HUES6 (cell line): ENCODE measurements at regions not wholly inside any gene's neighbourhood (a gene's known extent, or its start where the extent isn't known, plus 50 kb on each side); places are given as distances from the start of the nearest gene placed in this dataset.

ENCODE experiments used
- H3K27ac ChIP-seq: 2 replicates; pipeline ENCODE4 v1.7.0; 2013; ENCODE audit warnings: low read depth, mild to moderate bottlenecking, low read length, inconsistent platforms
- H3K27me3 ChIP-seq: 2 replicates; pipeline ENCODE4 v1.6.1; 2013; ENCODE audit warnings: low read length; ENCODE audit not compliant: control insufficient read depth, insufficient read depth
- H3K36me3 ChIP-seq: 2 replicates; pipeline ENCODE4 v1.6.1; 2013; ENCODE audit warnings: low read length; ENCODE audit not compliant: control insufficient read depth, insufficient read depth
- H3K4me1 ChIP-seq: 2 replicates; pipeline ENCODE4 v1.6.1; 2013; ENCODE audit warnings: low read length; ENCODE audit not compliant: control insufficient read depth, insufficient read depth
- H3K4me3 ChIP-seq: 2 replicates; pipeline ENCODE4 v1.5.1; 2013; ENCODE audit warnings: low read depth, low read length
- H3K9ac ChIP-seq: one replicate; pipeline ENCODE4 v1.6.1; 2013; ENCODE audit warnings: mild to moderate bottlenecking, low read length
- H3K9me3 ChIP-seq: 2 replicates; pipeline ENCODE4 v1.6.1; 2013; ENCODE audit warnings: low read depth, low read length; ENCODE audit not compliant: control insufficient read depth, insufficient read depth

DNA sequence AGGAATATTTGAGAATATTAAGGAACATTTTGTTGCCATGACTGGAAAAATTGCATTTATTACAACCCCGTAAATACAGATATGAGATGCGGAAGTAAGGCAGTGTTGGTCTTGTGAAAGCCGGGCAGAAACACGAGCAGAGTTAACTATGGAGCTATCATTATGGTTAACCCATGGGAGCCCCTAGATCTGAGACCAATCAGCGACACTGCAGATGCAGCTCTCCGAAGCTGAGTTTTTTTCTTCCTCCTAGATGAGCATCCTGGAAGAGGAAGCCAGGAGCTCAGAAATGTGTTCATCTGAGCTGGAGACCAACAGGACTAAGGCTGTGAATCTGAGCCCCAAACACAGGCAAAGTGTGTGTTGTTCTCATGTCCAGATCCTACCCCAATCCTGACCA is 123.0 kb upstream of the KL start:
- Histone ChIP-seq H3K27me3 (no peaks in the 10 kb centered on the region), H3K9ac (no peak overlapping the region), H3K4me3 (no peak overlapping the region), H3K9me3 (no peaks in the 10 kb centered on the region), H3K27ac (no peak overlapping the region), H3K36me3 (no peaks in the 10 kb centered on the region), H3K4me1 (no peaks in the 10 kb centered on the region)

DNA sequence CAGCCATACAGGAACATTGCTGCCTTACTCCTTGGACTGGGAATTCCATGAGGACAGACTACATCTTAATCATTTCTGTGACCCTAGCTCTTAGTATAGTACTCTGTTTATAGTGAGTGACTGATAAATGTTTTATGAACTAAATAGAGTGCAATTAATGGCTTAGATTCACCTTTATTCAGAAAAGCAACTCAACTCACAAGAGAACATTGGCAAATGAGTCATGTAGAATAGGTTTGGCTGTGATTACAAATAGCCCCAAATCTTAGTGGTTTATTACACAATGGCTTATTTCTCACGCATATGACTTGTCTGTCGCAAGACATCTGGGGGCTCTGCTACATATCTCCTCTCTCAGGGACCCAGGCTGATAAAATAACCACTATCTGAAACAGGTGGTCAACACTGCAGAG is 121.6 kb upstream of the KL start:
- H3K9ac ChIP-seq = no peak overlapping the region
- H3K27ac ChIP-seq = no peak overlapping the region
- H3K36me3 ChIP-seq = no peaks in the 10 kb centered on the region
- no peaks in the 10 kb centered on the region for H3K4me1 ChIP-seq
- H3K27me3 ChIP-seq = no peaks in the 10 kb centered on the region
- no peaks in the 10 kb centered on the region for H3K9me3 ChIP-seq
- H3K4me3 ChIP-seq = no peak overlapping the region

DNA sequence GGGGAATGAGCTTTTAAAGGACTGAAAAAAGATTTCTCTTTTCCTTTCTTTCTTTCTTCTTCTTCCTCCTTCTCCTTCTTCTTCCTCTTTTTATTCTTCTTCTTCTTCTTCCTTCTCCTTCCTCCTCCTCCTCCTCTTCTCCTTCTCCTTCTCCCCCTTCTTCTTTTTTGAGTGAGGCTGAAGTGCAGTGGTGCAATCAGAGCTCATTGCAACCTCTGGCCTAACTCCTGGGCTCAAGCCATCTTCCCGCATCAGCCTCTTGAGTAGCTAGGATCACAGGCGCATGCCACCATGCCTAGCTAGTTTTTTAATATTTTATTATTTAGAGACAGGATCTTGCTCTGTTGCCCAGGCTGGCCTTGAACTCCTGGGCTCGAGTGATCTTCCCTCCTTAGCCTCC is 120.9 kb upstream of the KL start:
- Histone ChIP-seq H3K9me3 (no peaks in the 10 kb centered on the region), H3K4me3 (no peak overlapping the region), H3K27me3 (no peaks in the 10 kb centered on the region), H3K27ac (no peak overlapping the region), H3K36me3 (no peaks in the 10 kb centered on the region), H3K4me1 (no peaks in the 10 kb centered on the region), H3K9ac (no peak overlapping the region)

DNA sequence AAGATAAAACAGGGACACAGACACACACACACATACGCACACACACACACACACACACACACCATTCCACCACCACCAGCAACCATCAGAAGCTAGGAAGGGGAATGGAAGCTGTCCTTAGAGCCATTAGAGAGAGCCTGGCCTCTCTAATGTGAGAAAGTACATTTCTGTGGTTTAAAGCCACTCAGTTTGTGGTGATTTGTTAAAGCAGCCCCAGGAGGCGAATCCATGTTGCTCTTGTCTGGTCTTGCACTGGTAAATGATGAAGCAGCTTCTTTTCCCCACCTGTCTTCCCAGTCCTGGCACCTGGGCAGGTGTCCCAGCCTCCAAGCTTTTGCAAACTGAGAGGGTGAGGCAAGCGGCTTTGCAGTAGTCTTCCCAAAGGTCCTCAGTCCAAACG is 118.9 kb upstream of the KL start:
- Histone ChIP-seq H3K4me3 (no peak overlapping the region), H3K9me3 (no peaks in the 10 kb centered on the region), H3K27ac (no peak overlapping the region), H3K9ac (no peak overlapping the region), H3K27me3 (no peaks in the 10 kb centered on the region), H3K36me3 (no peaks in the 10 kb centered on the region), H3K4me1 (no peaks in the 10 kb centered on the region)

DNA sequence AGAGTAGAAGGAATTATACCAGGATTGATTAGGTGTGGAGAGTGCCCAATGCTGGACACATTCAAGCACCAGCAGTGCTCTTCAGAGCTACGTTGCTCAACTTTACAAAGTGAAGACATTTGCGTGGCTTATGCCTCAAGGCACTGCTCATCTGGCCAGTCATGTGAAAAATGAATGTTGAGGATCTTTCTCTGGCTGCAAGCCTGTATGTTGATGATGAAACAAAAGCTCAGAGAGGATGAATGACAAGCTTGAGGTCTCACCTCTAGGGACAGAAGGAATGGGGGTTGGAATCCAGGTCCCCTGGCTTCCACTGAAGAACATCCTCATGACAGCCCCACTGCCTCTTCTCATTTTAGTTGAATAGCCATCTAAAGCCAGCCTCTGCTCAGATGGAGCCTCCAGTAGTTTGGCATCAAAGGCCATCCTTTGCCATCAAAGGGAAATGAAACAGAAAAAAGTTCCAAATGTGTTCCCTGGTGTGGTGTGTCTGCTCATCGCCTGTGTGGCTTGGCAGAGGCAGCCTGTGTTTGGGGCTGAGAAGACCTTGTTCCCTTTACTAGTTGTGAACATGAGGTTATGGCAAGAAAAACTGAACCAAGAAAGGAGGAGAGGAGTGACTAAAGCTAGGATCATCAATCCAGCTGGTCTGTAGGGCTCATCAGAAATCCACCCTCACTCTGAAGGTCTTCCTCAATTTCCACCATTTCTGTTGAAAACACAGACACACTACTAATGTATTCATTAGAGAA is 114.0 kb upstream of the KL start:
- Histone ChIP-seq H3K27ac (no peak overlapping the region), H3K36me3 (no peaks in the 10 kb centered on the region), H3K4me1 (peaks cover 20% of the 10 kb centered on the region), H3K27me3 (no peaks in the 10 kb centered on the region), H3K4me3 (no peak overlapping the region), H3K9ac (no peak overlapping the region), H3K9me3 (no peaks in the 10 kb centered on the region)

DNA sequence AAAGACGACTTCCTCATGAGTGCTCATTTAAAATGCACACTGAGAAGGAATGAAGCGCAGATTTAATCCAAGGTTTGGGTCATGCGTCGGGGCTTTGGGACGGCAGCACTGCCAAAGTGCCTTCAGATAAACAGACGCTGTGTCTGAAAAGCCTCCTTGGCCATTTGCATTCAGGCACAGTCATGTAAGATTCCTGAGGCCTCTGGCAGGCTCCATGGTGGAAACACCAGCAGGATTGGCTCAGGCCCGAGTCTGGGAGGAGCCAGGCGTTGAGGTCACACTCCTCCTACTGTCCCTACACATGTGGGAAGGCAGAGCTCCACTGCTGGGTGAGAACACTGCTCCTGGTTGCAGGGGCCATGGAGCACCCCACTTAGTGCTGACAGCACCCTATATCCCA is 113.3 kb upstream of the KL start:
- no peaks in the 10 kb centered on the region for H3K27me3 ChIP-seq
- H3K4me3 ChIP-seq = no peak overlapping the region
- H3K9me3 ChIP-seq = no peaks in the 10 kb centered on the region
- H3K27ac ChIP-seq = no peak overlapping the region
- no peak overlapping the region for H3K9ac ChIP-seq
- H3K4me1 ChIP-seq = peaks cover 20% of the 10 kb centered on the region
- no peaks in the 10 kb centered on the region for H3K36me3 ChIP-seq

DNA sequence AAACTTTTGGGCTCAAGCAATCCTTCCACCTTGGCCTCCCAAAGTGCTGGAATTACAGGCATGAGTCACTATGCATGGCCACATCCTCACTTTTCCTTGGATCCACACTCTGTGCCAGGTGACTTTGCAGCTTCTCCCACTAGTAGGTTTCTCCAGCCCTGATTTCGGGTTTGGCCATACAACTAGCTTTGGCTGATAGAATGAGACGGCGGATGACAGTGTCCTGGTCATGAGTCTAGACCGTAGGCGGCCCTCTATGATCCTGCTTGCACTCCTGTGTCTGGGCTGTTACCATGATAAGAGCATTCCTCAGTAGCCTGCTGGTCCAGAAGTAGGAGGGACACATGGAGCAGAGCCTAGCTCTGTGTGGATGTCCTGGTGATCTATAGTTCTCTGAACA is 112.5 kb upstream of the KL start:
- H3K4me3 ChIP-seq = no peak overlapping the region
- H3K9me3 ChIP-seq = no peaks in the 10 kb centered on the region
- no peaks in the 10 kb centered on the region for H3K27me3 ChIP-seq
- H3K4me1 ChIP-seq = peaks cover 20% of the 10 kb centered on the region
- no peak overlapping the region for H3K9ac ChIP-seq
- H3K27ac ChIP-seq = no peak overlapping the region
- H3K36me3 ChIP-seq = no peaks in the 10 kb centered on the region

DNA sequence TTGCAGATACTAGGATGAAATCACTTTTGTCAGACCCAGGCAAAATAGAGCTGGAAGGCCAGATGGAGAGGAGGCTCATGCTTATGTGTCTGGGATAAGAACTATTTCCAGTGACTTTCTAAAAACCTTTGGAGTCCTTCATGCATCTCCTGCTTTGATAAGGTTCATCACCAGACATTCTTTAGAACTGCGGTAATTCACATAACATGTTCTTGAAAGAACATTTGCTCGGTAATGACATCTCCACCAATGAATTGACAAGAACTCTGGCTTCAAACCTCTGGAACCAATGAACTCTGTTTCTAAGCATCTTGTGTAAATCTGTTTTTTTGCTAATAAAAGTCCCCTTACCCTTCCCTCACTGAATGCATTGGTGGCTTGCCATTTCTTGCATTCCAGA is 112.0 kb upstream of the KL start:
- H3K27me3 ChIP-seq = no peaks in the 10 kb centered on the region
- no peak overlapping the region for H3K9ac ChIP-seq
- no peaks in the 10 kb centered on the region for H3K9me3 ChIP-seq
- no peak overlapping the region for H3K4me3 ChIP-seq
- no peaks in the 10 kb centered on the region for H3K36me3 ChIP-seq
- H3K4me1 ChIP-seq = peaks cover 20% of the 10 kb centered on the region
- H3K27ac ChIP-seq = no peak overlapping the region

DNA sequence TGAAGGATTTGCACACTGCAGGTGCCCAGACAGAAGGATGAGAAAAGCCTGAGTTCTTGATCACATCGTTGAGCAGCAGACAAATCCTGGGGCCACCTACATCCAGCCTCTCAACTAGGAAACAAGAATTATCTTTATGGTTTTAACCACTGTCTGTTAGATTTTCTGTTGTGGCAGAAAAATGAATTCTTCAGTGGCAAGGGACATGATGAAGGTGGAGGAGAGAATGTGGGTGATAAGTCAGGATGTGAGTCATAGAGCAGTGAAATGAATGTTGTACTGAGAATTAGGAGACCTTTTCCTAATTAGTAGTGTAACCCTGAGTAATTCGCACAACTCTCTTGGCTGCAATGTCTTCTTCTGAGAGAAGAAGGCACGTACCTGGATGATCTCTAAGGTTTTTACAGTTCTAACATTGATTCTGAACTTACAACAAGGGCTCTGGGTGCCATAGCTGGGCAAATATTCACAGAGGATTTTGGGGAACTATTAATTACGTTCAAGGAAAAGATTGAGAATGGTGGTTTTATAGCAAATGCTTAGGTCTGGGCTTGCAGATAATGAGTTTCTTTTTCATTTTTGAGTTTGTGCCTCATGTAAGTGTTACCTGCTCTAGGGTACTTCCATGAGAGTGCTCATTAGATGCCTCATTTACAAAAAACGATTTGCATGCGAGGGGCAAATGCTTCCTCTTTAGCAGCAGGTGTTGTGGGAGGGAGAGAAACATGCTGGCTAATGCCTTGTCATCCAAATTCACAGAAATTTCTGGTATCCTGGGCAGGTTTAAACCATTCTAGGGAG is 111.0 kb upstream of the KL start:
- Histone ChIP-seq H3K27me3 (no peaks in the 10 kb centered on the region), H3K27ac (no peak overlapping the region), H3K4me1 (peaks cover 20% of the 10 kb centered on the region), H3K9me3 (no peaks in the 10 kb centered on the region), H3K36me3 (no peaks in the 10 kb centered on the region), H3K4me3 (no peak overlapping the region), H3K9ac (no peak overlapping the region)

DNA sequence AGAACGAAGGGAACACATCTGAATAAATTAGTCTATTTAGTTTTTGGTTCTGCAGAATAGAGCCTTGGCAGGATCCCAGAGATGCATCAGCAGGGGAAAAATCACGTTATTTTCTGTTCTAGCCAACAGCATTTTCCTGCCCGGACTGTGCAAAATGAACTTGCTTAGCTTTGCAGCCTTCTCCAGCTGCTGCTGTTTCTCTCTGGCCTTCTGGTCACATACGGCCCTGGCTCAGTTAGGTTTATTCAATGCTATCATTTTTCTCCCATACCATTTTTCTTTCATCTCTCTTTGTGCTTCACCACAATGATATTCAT is 110.4 kb upstream of the KL start:
- Histone ChIP-seq H3K27me3 (no peaks in the 10 kb centered on the region), H3K36me3 (no peaks in the 10 kb centered on the region), H3K27ac (no peak overlapping the region), H3K9me3 (no peaks in the 10 kb centered on the region), H3K9ac (no peak overlapping the region), H3K4me3 (no peak overlapping the region), H3K4me1 (peaks cover 20% of the 10 kb centered on the region)

DNA sequence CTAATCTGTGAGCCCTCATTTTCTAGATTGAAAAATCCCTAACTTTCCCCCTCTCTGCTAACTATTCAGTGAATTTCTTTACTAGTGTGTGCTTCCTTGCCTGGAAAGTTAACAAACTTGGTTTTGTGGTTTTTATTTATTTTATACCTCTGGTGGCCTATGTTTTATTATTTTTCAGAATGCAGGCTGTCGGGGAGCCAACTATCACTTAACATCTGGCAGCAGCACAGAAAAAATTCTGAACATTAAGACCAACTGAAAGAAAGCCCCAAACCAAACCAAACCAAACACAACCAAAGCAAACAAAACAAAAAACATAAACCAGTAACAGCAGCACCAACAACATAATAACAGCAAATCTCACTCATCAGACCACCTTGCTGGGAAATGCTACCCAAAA is 109.0 kb upstream of the KL start:
- Histone ChIP-seq H3K27me3 (no peaks in the 10 kb centered on the region), H3K9ac (no peak overlapping the region), H3K4me1 (peaks cover 20% of the 10 kb centered on the region), H3K4me3 (no peak overlapping the region), H3K27ac (no peak overlapping the region), H3K36me3 (no peaks in the 10 kb centered on the region), H3K9me3 (no peaks in the 10 kb centered on the region)
